ENCODE measurements at regions not wholly inside any gene's neighbourhood (a gene's known extent, or its start where the extent isn't known, plus 50 kb on each side); places are given as distances from the start of the nearest gene placed in this dataset.

GRCh38 chr4:104750008-104750407 is 255.3 kb upstream of the CXXC4 start:
- Histone ChIP-seq H3K4me3 (ENCODE audit: low read depth, low read length) (no peak overlapping the region), H3K4me1 (ENCODE audit: control insufficient read depth, insufficient read depth, low read length) (no peaks in the 10 kb centered on the region), H3K27me3 (ENCODE audit: control insufficient read depth, insufficient read depth, low read length) (no peaks in the 10 kb centered on the region), H3K27ac (ENCODE audit: low read depth, low read length) (no peak overlapping the region), H3K9me3 (ENCODE audit: control insufficient read depth, insufficient read depth, low read length) (no peaks in the 10 kb centered on the region), H3K36me3 (ENCODE audit: control insufficient read depth, insufficient read depth, low read length) (no peaks in the 10 kb centered on the region)
- WGBS (ENCODE audit: insufficient coverage), result no CpG with 5 or more reads among the region's 2 CpGs
- no peak for DNase-seq (ENCODE audit: low read depth in 4 of 6, low spot score in 6 of 6)

- Histone ChIP-seq H3K4me3 (ENCODE audit: low read depth, low read length) (no peak overlapping the region), H3K36me3 (ENCODE audit: control insufficient read depth, insufficient read depth, low read length) (no peaks in the 10 kb centered on the region), H3K4me1 (ENCODE audit: control insufficient read depth, insufficient read depth, low read length) (no peaks in the 10 kb centered on the region), H3K27me3 (ENCODE audit: control insufficient read depth, insufficient read depth, low read length) (no peaks in the 10 kb centered on the region), H3K9me3 (ENCODE audit: control insufficient read depth, insufficient read depth, low read length) (no peaks in the 10 kb centered on the region), H3K27ac (ENCODE audit: low read depth, low read length) (no peak overlapping the region)
- DNase-seq (ENCODE audit: low read depth in 4 of 6, low spot score in 6 of 6), result no peak
- 95% methylated on average over 2 of the region's 2 CpGs for WGBS (ENCODE audit: insufficient coverage)
Observed at GRCh38 chr4:104751468-104751867, 256.8 kb upstream of the CXXC4 start.

- Histone ChIP-seq H3K4me1 (ENCODE audit: control insufficient read depth, insufficient read depth, low read length) (no peaks in the 10 kb centered on the region), H3K27me3 (ENCODE audit: control insufficient read depth, insufficient read depth, low read length) (no peaks in the 10 kb centered on the region), H3K9me3 (ENCODE audit: control insufficient read depth, insufficient read depth, low read length) (no peaks in the 10 kb centered on the region), H3K4me3 (ENCODE audit: low read depth, low read length) (no peak overlapping the region), H3K36me3 (ENCODE audit: control insufficient read depth, insufficient read depth, low read length) (no peaks in the 10 kb centered on the region), H3K27ac (ENCODE audit: low read depth, low read length) (no peak overlapping the region)
- DNase-seq (ENCODE audit: low read depth in 4 of 6, low spot score in 6 of 6), result no peak
- WGBS (ENCODE audit: insufficient coverage), result no CpG with 5 or more reads among the region's 1 CpG
Observed at GRCh38 chr4:104752337-104752736, 257.6 kb upstream of the CXXC4 start.

- Histone ChIP-seq H3K36me3 (ENCODE audit: control insufficient read depth, insufficient read depth, low read length) (no peaks in the 10 kb centered on the region), H3K4me1 (ENCODE audit: control insufficient read depth, insufficient read depth, low read length) (no peaks in the 10 kb centered on the region), H3K27me3 (ENCODE audit: control insufficient read depth, insufficient read depth, low read length) (no peaks in the 10 kb centered on the region), H3K4me3 (ENCODE audit: low read depth, low read length) (no peak overlapping the region), H3K9me3 (ENCODE audit: control insufficient read depth, insufficient read depth, low read length) (no peaks in the 10 kb centered on the region), H3K27ac (ENCODE audit: low read depth, low read length) (no peak overlapping the region)
- no CpG with 5 or more reads among the region's 1 CpG for WGBS (ENCODE audit: insufficient coverage)
- DNase-seq (ENCODE audit: low read depth in 4 of 6, low spot score in 6 of 6), result no peak
Observed at GRCh38 chr4:104756837-104757236, 262.1 kb upstream of the CXXC4 start.

- Histone ChIP-seq H3K36me3 (ENCODE audit: control insufficient read depth, insufficient read depth, low read length) (no peaks in the 10 kb centered on the region), H3K9me3 (ENCODE audit: control insufficient read depth, insufficient read depth, low read length) (no peaks in the 10 kb centered on the region), H3K27ac (ENCODE audit: low read depth, low read length) (no peak overlapping the region), H3K4me3 (ENCODE audit: low read depth, low read length) (no peak overlapping the region), H3K4me1 (ENCODE audit: control insufficient read depth, insufficient read depth, low read length) (no peaks in the 10 kb centered on the region), H3K27me3 (ENCODE audit: control insufficient read depth, insufficient read depth, low read length) (no peaks in the 10 kb centered on the region)
- WGBS (ENCODE audit: insufficient coverage), result no CpG with 5 or more reads among the region's 2 CpGs
- DNase-seq (ENCODE audit: low read depth in 4 of 6, low spot score in 6 of 6), result no peak
Observed at GRCh38 chr4:104758574-104758973, 263.9 kb upstream of the CXXC4 start.

- Histone ChIP-seq H3K27ac (ENCODE audit: low read depth, low read length) (no peak overlapping the region), H3K36me3 (ENCODE audit: control insufficient read depth, insufficient read depth, low read length) (no peaks in the 10 kb centered on the region), H3K9me3 (ENCODE audit: control insufficient read depth, insufficient read depth, low read length) (no peaks in the 10 kb centered on the region), H3K4me3 (ENCODE audit: low read depth, low read length) (no peak overlapping the region), H3K4me1 (ENCODE audit: control insufficient read depth, insufficient read depth, low read length) (no peaks in the 10 kb centered on the region), H3K27me3 (ENCODE audit: control insufficient read depth, insufficient read depth, low read length) (no peaks in the 10 kb centered on the region)
- peak in 2 of 6 donors; percentile 44 to 63 for DNase-seq (ENCODE audit: low read depth in 4 of 6, low spot score in 6 of 6)
- no CpG with 5 or more reads among the region's 5 CpGs for WGBS (ENCODE audit: insufficient coverage)
Observed at GRCh38 chr4:104763554-104764222, 269.0 kb upstream of the CXXC4 start.

- DNase-seq (ENCODE audit: low read depth in 4 of 6, low spot score in 6 of 6), result peak in 1 of 6 donors; percentile 66
- H3K9me3 ChIP-seq (ENCODE audit: control insufficient read depth, insufficient read depth, low read length), result no peaks in the 10 kb centered on the region
- H3K27ac ChIP-seq (ENCODE audit: low read depth, low read length), result no peak overlapping the region
- WGBS (ENCODE audit: insufficient coverage), result 100% methylated on average over 1 of the region's 1 CpG
- no peak overlapping the region for H3K4me3 ChIP-seq (ENCODE audit: low read depth, low read length)
- H3K27me3 ChIP-seq (ENCODE audit: control insufficient read depth, insufficient read depth, low read length), result no peaks in the 10 kb centered on the region
- no peaks in the 10 kb centered on the region for H3K36me3 ChIP-seq (ENCODE audit: control insufficient read depth, insufficient read depth, low read length)
- no peaks in the 10 kb centered on the region for H3K4me1 ChIP-seq (ENCODE audit: control insufficient read depth, insufficient read depth, low read length)
Observed at GRCh38 chr4:104766676-104767075, 272.0 kb upstream of the CXXC4 start.

GRCh38 chr4:104772849-104773248 is 278.2 kb upstream of the CXXC4 start:
- no peaks in the 10 kb centered on the region for H3K9me3 ChIP-seq (ENCODE audit: control insufficient read depth, insufficient read depth, low read length)
- no peak for DNase-seq (ENCODE audit: low read depth in 4 of 6, low spot score in 6 of 6)
- WGBS (ENCODE audit: insufficient coverage), result no CpG with 5 or more reads among the region's 1 CpG

GRCh38 chr4:104795264-104795939 is 300.7 kb upstream of the CXXC4 start:
- H3K4me1 ChIP-seq (ENCODE audit: control insufficient read depth, insufficient read depth, low read length), result no peaks in the 10 kb centered on the region
- no CpG with 5 or more reads among the region's 2 CpGs for WGBS (ENCODE audit: insufficient coverage)
- no peaks in the 10 kb centered on the region for H3K27me3 ChIP-seq (ENCODE audit: control insufficient read depth, insufficient read depth, low read length)
- DNase-seq (ENCODE audit: low read depth in 4 of 6, low spot score in 6 of 6), result peak; percentile 12 to 72 (median 34)
- H3K36me3 ChIP-seq (ENCODE audit: control insufficient read depth, insufficient read depth, low read length), result no peaks in the 10 kb centered on the region
- no peak overlapping the region for H3K27ac ChIP-seq (ENCODE audit: low read depth, low read length)
- no peak overlapping the region for H3K4me3 ChIP-seq (ENCODE audit: low read depth, low read length)
- H3K9me3 ChIP-seq (ENCODE audit: control insufficient read depth, insufficient read depth, low read length), result peaks cover 3% of the 10 kb centered on the region

More at GRCh38 chr4:104772849-104773248, 278.2 kb upstream of the CXXC4 start:
- Histone ChIP-seq H3K27ac (ENCODE audit: low read depth, low read length) (no peak overlapping the region), H3K4me3 (ENCODE audit: low read depth, low read length) (no peak overlapping the region), H3K4me1 (ENCODE audit: control insufficient read depth, insufficient read depth, low read length) (no peaks in the 10 kb centered on the region), H3K36me3 (ENCODE audit: control insufficient read depth, insufficient read depth, low read length) (no peaks in the 10 kb centered on the region), H3K27me3 (ENCODE audit: control insufficient read depth, insufficient read depth, low read length) (no peaks in the 10 kb centered on the region)

GRCh38 chr4:104811727-104812126 is 317.0 kb upstream of the CXXC4 start:
- Histone ChIP-seq H3K27me3 (ENCODE audit: control insufficient read depth, insufficient read depth, low read length) (no peaks in the 10 kb centered on the region), H3K4me3 (ENCODE audit: low read depth, low read length) (no peak overlapping the region), H3K36me3 (ENCODE audit: control insufficient read depth, insufficient read depth, low read length) (no peaks in the 10 kb centered on the region), H3K9me3 (ENCODE audit: control insufficient read depth, insufficient read depth, low read length) (peaks cover 3% of the 10 kb centered on the region), H3K4me1 (ENCODE audit: control insufficient read depth, insufficient read depth, low read length) (no peaks in the 10 kb centered on the region), H3K27ac (ENCODE audit: low read depth, low read length) (no peak overlapping the region)
- no CpG with 5 or more reads among the region's 3 CpGs for WGBS (ENCODE audit: insufficient coverage)
- no peak for DNase-seq (ENCODE audit: low read depth in 4 of 6, low spot score in 6 of 6)
